ENCODE measurements at regions not wholly inside any gene's neighbourhood (a gene's known extent, or its start where the extent isn't known, plus 50 kb on each side); places are given as distances from the start of the nearest gene placed in this dataset.

DNA sequence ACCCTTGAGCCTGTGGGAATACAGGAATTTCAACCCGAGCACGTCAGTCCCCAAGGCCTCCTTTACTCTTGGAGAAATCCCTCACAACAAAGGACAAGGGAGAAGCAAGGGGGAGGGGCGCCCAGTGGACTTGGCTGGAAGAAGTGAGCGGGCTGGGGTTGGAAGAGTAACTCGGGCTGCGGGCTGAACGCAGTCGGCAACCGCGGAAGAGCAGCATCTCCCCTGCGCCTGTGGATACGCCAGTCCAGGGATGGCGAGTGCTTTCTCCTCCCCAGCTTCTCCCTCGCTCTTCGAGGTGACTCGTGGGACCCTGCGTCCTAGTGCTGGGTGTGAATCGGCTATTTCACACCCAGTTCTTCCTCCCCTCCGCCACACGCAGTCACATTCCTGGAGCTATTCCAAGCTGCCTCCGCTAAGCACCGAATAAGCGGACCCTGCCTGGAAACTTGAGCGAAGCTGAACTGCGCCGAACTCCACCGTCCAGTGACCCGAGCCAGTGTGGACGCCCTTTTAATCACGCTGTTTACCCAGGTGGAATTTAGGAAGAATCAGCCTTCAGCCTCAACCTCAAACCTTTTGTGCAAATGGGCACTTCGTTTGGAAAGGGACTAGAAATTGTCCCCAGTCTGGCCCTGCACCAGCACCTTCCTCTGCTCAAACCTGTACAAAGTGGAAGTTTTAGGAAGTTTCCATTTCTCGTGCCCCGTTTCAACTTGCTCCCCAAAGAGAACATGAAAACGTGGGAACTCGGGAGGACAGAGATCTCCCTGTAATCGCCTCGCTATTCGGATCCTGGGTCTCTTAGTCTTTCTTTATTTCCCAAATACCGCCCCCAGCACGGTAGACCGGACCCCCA, 64.3 kb upstream of the WDR17 start:
- no peak overlapping the region for H3K27ac ChIP-seq
- peak overlapping the region; percentile 3 to 44 (median 21) for H3K4me3 ChIP-seq

DNA sequence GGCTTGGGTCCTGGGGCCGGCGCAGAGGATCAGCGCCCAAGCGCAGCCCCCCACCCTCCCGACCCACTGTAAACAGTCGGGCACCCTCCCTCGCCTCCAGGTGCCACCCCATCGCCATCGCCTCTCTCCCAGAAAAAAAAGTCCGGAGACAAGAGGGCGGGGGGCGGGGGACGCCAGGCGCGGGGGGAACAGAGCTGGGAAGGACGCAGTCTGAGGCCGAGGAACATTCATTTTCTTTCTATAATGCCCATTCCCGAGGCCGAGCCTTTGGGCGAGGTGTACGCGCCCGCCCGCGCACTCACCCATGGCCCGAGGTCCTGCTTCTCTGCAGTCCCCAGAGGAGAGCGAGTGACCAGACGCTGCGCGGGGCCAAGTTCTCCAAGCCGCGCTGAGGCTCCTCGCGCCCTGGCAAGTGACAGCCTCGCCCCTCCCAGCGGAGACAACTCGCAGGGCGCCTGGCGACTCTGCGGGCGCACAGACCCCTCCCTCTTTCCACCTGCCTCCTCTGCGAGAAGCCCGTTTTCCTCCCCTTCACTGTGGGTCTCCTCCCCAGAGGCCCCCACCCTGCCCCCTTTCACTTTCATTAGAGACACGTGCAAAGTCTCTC, 63.5 kb upstream of the WDR17 start:
- Histone ChIP-seq H3K4me3 (peak overlapping the region; percentile 3 to 44 (median 21)), H3K27ac (no peak overlapping the region)

DNA sequence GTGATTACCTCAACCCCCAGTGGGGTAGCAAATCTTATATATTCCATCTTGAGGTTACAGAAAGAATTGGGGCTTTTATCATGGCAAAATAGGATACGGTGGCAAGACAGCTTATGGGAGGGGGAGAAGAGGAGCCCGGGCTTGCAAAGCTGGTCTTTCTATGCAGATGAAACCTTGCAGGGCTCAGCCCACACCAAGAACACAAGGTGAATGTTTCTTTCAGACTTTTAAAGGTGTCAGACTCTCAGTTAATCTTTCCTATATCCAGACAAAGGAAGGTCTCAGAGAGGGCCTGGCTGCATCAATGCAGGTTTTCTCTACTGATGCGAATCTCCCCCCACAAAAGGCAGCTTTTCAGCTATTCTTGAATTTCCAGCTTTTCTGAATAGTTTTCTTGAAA, 59.9 kb upstream of the WDR17 start:
- H3K4me3 ChIP-seq = no peak overlapping the region

DNA sequence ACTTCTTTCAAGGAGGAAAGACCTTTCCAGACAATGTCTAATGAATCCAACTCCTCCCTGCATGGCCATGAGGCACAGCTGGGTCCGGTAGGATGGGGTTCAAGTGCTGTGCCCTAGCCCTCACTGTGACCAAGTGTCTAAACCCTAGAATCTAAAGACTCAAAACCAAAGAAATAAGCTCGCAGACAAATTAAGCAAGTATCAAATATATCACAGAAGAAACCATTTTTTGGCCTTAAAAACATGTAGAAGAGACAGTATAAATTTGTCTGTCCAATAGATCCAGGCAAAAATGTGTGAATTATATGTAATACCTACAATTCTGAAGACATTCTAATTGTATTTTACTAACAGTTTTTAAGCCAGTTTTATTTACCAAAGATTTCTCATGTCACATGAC, 56.4 kb upstream of the WDR17 start:
- Histone ChIP-seq H3K27ac (no peak overlapping the region), H3K4me3 (no peak overlapping the region)

More for the DNA sequence above, 59.9 kb upstream of the WDR17 start:
- H3K27ac ChIP-seq = no peak overlapping the region

DNA sequence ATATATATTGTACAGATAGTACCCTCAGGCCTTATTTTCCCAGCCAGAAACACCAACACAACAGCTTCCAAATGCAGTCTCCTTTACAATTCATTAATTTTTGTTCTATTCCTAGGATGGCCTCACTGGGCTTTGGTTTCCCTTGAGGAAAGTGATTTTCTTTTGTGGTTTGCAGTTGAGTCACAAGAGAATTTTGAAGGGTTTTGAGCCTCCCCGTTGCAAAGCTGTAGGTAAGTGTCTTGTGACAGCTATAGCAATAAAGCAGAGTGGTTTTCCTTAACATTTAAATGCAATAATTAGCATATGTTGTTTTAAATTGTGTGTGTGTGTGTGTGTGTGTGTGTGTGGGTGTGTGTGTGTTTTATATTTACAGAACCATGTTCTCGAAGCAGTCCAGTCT, 54.1 kb upstream of the WDR17 start:
- H3K4me3 ChIP-seq = no peak overlapping the region
- no peak overlapping the region for H3K27ac ChIP-seq

DNA sequence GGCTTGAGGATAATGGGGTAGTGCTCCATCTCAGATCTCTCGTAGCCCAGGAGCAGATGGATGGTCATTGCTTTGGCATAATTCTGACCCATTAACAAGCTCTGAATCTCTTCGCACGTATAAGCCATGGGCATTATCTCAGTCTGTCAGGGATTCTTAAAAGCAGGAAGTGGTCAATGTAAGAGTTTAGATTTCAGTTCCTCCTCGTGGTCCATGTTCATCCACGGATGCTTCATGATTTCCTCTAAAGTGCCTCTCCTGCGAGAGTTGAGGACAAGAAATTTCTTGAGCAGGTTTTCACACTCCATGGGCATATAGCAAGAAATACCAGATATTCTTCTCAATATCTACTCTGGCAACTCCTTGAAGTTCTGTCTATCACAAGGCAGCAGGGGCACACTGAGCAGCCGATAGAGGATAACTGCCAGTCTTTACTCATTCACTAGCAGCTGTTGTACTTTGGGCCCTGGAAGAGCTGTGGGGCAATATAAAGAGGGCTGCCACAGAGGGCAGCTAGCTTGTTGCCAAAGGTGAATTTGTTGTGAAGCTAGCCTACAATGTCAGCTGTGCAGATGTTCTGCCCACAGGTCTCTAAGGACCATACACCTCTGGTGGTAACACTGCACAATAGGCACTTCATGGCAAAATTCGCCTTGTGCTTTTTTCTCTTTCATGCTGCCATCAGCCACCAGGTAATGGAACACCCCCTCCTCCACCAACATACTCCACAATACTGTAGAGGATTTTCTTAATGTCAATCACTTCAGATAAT, 52.0 kb upstream of the WDR17 start:
- Histone ChIP-seq H3K27ac (no peak overlapping the region), H3K4me3 (no peak overlapping the region)

DNA sequence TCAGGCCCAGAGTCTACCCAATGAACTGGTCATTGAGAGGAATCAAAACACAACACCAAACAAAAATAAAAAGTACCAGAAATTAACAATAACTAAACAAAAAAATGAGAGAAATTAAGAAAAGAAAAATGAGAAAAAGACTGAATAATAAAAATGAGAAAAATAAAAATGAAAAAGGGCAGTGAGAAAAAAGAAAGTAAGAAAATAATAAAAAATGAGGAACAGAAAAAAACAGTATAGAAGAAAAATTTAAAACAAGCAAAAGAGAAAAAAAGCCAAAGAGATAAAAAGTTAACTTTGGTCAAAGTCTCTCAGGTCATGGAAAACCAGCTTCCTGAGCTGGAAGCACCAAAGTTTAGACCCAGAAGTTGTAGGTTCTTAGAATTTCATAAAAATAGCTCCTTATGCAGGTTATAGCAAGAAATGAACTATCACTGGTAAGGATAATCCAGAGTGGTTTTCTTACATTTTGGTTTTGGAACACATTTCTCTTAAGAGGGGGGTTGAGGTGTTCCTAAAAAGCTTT, 51.0 kb upstream of the WDR17 start:
- H3K27ac ChIP-seq = no peak overlapping the region
- no peak overlapping the region for H3K4me3 ChIP-seq

All from skin epidermis (tissue), 12 donors.